Astrocyte of the spinal cord (primary cell): ENCODE measurements at regions not wholly inside any gene's neighbourhood (a gene's known extent, or its start where the extent isn't known, plus 50 kb on each side); places are given as distances from the start of the nearest gene placed in this dataset.
"Not testable (repeated sequence)": the region's sequence is repeated elsewhere in the genome, so short reads cannot be mapped to it uniquely, and the experiment has no call there.

ENCODE experiments used
- DNase-seq: peaks from one replicate; pipeline ENCODE4 v3.0.0; 2011; ENCODE audit warnings: low read depth, low spot score
- H3K4me3 ChIP-seq: 2 replicates; pipeline ENCODE4 v1.5.1; 2011; ENCODE audit warnings: low read depth, mild to moderate bottlenecking, low read length, moderate library complexity
- CTCF ChIP-seq: IDR thresholded peaks from 2 replicates; pipeline ENCODE4 v1.5.1; 2012; ENCODE audit warnings: low read depth, mild to moderate bottlenecking, low read length, inconsistent platforms
- in situ Hi-C: cut with HindIII; loops from 2 replicates; pipeline ENCODE4 v1.10.0; 2017; ENCODE audit warnings: low sequenced_read_pairs

- in situ Hi-C loops = no loop called here
- no peak for TF ChIP-seq CTCF
- no peak overlapping the region for H3K4me3 ChIP-seq
- no peak for DNase-seq
Measured at GRCh38 chr2:175595139-175595538, 406.9 kb downstream of the LNPK start.

- DNase-seq, in situ Hi-C loops, H3K4me3 ChIP-seq: not testable (repeated sequence)
Measured at GRCh38 chr2:175593686-175594525, 408.2 kb downstream of the LNPK start.

GRCh38 chr2:175588213-175588612 lies 406.7 kb upstream of the ATP5MC3 start:
- in situ Hi-C loops, DNase-seq, H3K4me3 ChIP-seq: not testable (repeated sequence)

- TF ChIP-seq CTCF = no peak
- in situ Hi-C loops = no loop called here
- no peak overlapping the region for H3K4me3 ChIP-seq
- no peak for DNase-seq
Measured at GRCh38 chr2:175585496-175585895, 404.0 kb upstream of the ATP5MC3 start.

- no peak for TF ChIP-seq CTCF
- H3K4me3 ChIP-seq = no peak overlapping the region
- in situ Hi-C loops = no loop called here
- no peak for DNase-seq
Measured at GRCh38 chr2:175580652-175581051, 399.1 kb upstream of the ATP5MC3 start.

- H3K4me3 ChIP-seq = no peak overlapping the region
- in situ Hi-C loops = no loop called here
- TF ChIP-seq CTCF = no peak
- DNase-seq = no peak
Measured at GRCh38 chr2:175579646-175580045, 398.1 kb upstream of the ATP5MC3 start.

GRCh38 chr2:175577368-175577970 lies 396.0 kb upstream of the ATP5MC3 start:
- no peak for DNase-seq
- TF ChIP-seq CTCF = no peak
- in situ Hi-C loops = no loop called here
- H3K4me3 ChIP-seq = no peak overlapping the region
